ENCODE measurements at regions not wholly inside any gene's neighbourhood (a gene's known extent, or its start where the extent isn't known, plus 50 kb on each side); places are given as distances from the start of the nearest gene placed in this dataset.
A peak's percentile ranks its signal among the peaks of the same experiment; 100 is the strongest.
"Not testable (repeated sequence)": the region's sequence is repeated elsewhere in the genome, so short reads cannot be mapped to it uniquely, and the experiment has no call there.

- no peaks in the 10 kb centered on the region for H3K9me3 ChIP-seq (ENCODE audit: control insufficient read depth in 4 of 4, insufficient read depth in 3 of 4, low read length in 3 of 4)
- H3K9ac ChIP-seq (ENCODE audit: insufficient read depth in 1 of 2, low read length in 2 of 2) = no peak overlapping the region
- ATAC-seq (ENCODE audit: insufficient read depth, low FRiP score) (no peak), DNase-seq (peak; percentile 79 to 95 (median 95))
- no peak overlapping the region for H3K4me3 ChIP-seq
- no peak overlapping the region for H3K27ac ChIP-seq (ENCODE audit: low read depth in 1 of 2, low read length in 1 of 2)
- no peaks in the 10 kb centered on the region for H3K36me3 ChIP-seq (ENCODE audit: control insufficient read depth in 4 of 4, insufficient read depth in 4 of 4, low read length in 4 of 4)
- TF ChIP-seq CTCF (IDR thresholded peaks at IDR 0.05; ENCODE audit: control extremely low read depth, extremely low read depth) = no peak
- H3K4me1 ChIP-seq (ENCODE audit: control insufficient read depth in 5 of 5, insufficient read depth in 5 of 5, low read length in 5 of 5) = peaks cover 0 to 41% (median 5%) of the 10 kb centered on the region in 5 donors
- 6 to 18% methylated on average over 1 of the region's 1 CpG for WGBS, 2 donors
- H3K27me3 ChIP-seq (ENCODE audit: control insufficient read depth in 3 of 3, insufficient read depth in 3 of 3, low read length in 2 of 3) = no peaks in the 10 kb centered on the region
Measured at GRCh38 chr4:127505203-127505602, 127.6 kb upstream of the INTU start.

- Histone ChIP-seq H3K27me3 (ENCODE audit: control insufficient read depth in 3 of 3, insufficient read depth in 3 of 3, low read length in 2 of 3) (no peaks in the 10 kb centered on the region), H3K4me1 (ENCODE audit: control insufficient read depth in 5 of 5, insufficient read depth in 5 of 5, low read length in 5 of 5) (peaks cover 0 to 37% (median 2%) of the 10 kb centered on the region in 5 donors), H3K9ac (ENCODE audit: insufficient read depth in 1 of 2, low read length in 2 of 2) (no peak overlapping the region), H3K36me3 (ENCODE audit: control insufficient read depth in 4 of 4, insufficient read depth in 4 of 4, low read length in 4 of 4) (no peaks in the 10 kb centered on the region), H3K27ac (ENCODE audit: low read depth in 1 of 2, low read length in 1 of 2) (no peak overlapping the region), H3K9me3 (ENCODE audit: control insufficient read depth in 4 of 4, insufficient read depth in 3 of 4, low read length in 3 of 4) (no peaks in the 10 kb centered on the region), H3K4me3 (no peak overlapping the region)
- DNase-seq (peak; percentile 37 to 69 (median 68)), ATAC-seq (ENCODE audit: insufficient read depth, low FRiP score) (no peak)
- TF ChIP-seq CTCF (IDR thresholded peaks at IDR 0.05; ENCODE audit: control extremely low read depth, extremely low read depth) = no peak
- WGBS, 2 donors = 85 to 87% methylated on average over 1 of the region's 1 CpG
Measured at GRCh38 chr4:127506283-127506682, 126.5 kb upstream of the INTU start.

GRCh38 chr4:127509155-127509554 is 123.6 kb upstream of the INTU start:
- WGBS, 2 donors = 73 to 85% methylated on average over 1 of the region's 1 CpG
- no peak for ATAC-seq (ENCODE audit: insufficient read depth, low FRiP score)

GRCh38 chr4:127512672-127513071 is 120.1 kb upstream of the INTU start:
- DNase-seq; ATAC-seq (ENCODE audit: insufficient read depth, low FRiP score); H3K4me1 ChIP-seq (ENCODE audit: control insufficient read depth in 5 of 5, insufficient read depth in 5 of 5, low read length in 5 of 5); H3K36me3 ChIP-seq (ENCODE audit: control insufficient read depth in 4 of 4, insufficient read depth in 4 of 4, low read length in 4 of 4); H3K27ac ChIP-seq (ENCODE audit: low read depth in 1 of 2, low read length in 1 of 2); H3K27me3 ChIP-seq (ENCODE audit: control insufficient read depth in 3 of 3, insufficient read depth in 3 of 3, low read length in 2 of 3); H3K4me3 ChIP-seq; H3K9ac ChIP-seq (ENCODE audit: insufficient read depth in 1 of 2, low read length in 2 of 2); H3K9me3 ChIP-seq (ENCODE audit: control insufficient read depth in 4 of 4, insufficient read depth in 3 of 4, low read length in 3 of 4): not testable (repeated sequence)
- 89 to 91% methylated on average over 3 of the region's 3 CpGs for WGBS, 2 donors

More at GRCh38 chr4:127509155-127509554, 123.6 kb upstream of the INTU start:
- Histone ChIP-seq H3K4me3 (no peak overlapping the region), H3K27me3 (ENCODE audit: control insufficient read depth in 3 of 3, insufficient read depth in 3 of 3, low read length in 2 of 3) (no peaks in the 10 kb centered on the region), H3K27ac (ENCODE audit: low read depth in 1 of 2, low read length in 1 of 2) (no peak overlapping the region), H3K4me1 (ENCODE audit: control insufficient read depth in 5 of 5, insufficient read depth in 5 of 5, low read length in 5 of 5) (peaks cover 0 to 21% (median 0%) of the 10 kb centered on the region in 5 donors), H3K36me3 (ENCODE audit: control insufficient read depth in 4 of 4, insufficient read depth in 4 of 4, low read length in 4 of 4) (no peaks in the 10 kb centered on the region), H3K9me3 (ENCODE audit: control insufficient read depth in 4 of 4, insufficient read depth in 3 of 4, low read length in 3 of 4) (no peaks in the 10 kb centered on the region), H3K9ac (ENCODE audit: insufficient read depth in 1 of 2, low read length in 2 of 2) (no peak overlapping the region)
- TF ChIP-seq CTCF (IDR thresholded peaks at IDR 0.05; ENCODE audit: control extremely low read depth, extremely low read depth) = no peak
- no peak for DNase-seq

GRCh38 chr4:127515259-127515658 is 117.5 kb upstream of the INTU start:
- WGBS, 2 donors = 78 to 89% methylated on average over 7 of the region's 7 CpGs
- H3K27me3 ChIP-seq (ENCODE audit: control insufficient read depth in 3 of 3, insufficient read depth in 3 of 3, low read length in 2 of 3); H3K4me1 ChIP-seq (ENCODE audit: control insufficient read depth in 5 of 5, insufficient read depth in 5 of 5, low read length in 5 of 5); H3K27ac ChIP-seq (ENCODE audit: low read depth in 1 of 2, low read length in 1 of 2); ATAC-seq (ENCODE audit: insufficient read depth, low FRiP score); H3K9me3 ChIP-seq (ENCODE audit: control insufficient read depth in 4 of 4, insufficient read depth in 3 of 4, low read length in 3 of 4); DNase-seq; H3K36me3 ChIP-seq (ENCODE audit: control insufficient read depth in 4 of 4, insufficient read depth in 4 of 4, low read length in 4 of 4); H3K4me3 ChIP-seq; H3K9ac ChIP-seq (ENCODE audit: insufficient read depth in 1 of 2, low read length in 2 of 2): not testable (repeated sequence)

Data from lung (tissue), 11 donors.